GM12872 (cell line): ENCODE measurements at regions not wholly inside any gene's neighbourhood (a gene's known extent, or its start where the extent isn't known, plus 50 kb on each side); places are given as distances from the start of the nearest gene placed in this dataset.

Experiments used
- TF ChIP-seq, protein P1 (sequence below): IDR thresholded peaks from 3 replicates; pipeline ENCODE4 v1.5.1; 2011; ENCODE audit warnings: low read depth, mild to moderate bottlenecking, low read length, moderate library complexity; ENCODE audit not compliant: insufficient read depth

DNA sequence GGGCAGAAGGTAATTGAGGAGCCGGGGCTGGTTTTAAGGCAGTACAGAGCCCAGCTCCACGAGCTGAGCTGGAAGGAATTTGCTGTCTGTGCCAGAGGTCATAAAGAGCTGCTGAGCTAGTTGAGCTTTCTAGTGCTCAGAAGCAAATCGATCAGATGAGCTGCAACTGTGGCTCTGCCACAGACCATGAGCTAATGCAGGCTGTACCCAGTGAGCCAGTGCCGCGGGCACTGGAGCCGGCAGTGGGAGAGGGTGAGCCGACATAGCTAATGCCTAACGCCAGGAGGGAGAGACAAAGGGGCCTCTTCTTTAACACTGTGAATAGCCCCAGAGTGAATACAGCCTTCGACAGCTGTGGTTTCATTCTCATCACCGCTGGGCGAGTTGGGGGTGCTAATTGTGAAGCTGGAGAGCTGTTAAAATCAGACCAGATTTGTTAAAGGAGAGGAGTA is 410.1 kb upstream of the TCF4 start:
- TF ChIP-seq, protein P1, sequence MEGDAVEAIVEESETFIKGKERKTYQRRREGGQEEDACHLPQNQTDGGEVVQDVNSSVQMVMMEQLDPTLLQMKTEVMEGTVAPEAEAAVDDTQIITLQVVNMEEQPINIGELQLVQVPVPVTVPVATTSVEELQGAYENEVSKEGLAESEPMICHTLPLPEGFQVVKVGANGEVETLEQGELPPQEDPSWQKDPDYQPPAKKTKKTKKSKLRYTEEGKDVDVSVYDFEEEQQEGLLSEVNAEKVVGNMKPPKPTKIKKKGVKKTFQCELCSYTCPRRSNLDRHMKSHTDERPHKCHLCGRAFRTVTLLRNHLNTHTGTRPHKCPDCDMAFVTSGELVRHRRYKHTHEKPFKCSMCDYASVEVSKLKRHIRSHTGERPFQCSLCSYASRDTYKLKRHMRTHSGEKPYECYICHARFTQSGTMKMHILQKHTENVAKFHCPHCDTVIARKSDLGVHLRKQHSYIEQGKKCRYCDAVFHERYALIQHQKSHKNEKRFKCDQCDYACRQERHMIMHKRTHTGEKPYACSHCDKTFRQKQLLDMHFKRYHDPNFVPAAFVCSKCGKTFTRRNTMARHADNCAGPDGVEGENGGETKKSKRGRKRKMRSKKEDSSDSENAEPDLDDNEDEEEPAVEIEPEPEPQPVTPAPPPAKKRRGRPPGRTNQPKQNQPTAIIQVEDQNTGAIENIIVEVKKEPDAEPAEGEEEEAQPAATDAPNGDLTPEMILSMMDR: no peak

GRCh38 chr18:55997151-55997561 is 409.2 kb upstream of the TCF4 start:
- TF ChIP-seq, protein P1: no peak

DNA sequence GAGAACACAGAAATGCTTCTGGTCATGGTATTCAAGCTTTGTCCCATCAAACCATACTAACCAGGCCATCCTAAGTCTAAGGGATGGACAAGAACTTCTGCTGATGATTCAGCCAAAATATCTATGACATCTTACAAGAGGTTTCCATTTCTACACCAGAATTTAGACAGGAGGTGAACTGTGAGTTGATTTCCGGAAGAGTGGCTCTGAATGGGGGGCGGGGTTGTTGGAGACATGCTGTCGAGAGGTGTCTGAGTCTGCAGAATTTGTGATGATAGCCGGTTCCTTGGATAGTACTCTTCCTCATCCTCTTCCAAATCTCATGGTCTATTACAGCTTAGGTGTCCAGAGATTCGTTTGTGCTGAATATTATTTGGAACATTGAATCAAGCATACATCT is 408.7 kb upstream of the TCF4 start:
- TF ChIP-seq, protein P1: no peak

GRCh38 chr18:55990186-55990585 is 402.2 kb upstream of the TCF4 start:
- TF ChIP-seq, protein P1: no peak

DNA sequence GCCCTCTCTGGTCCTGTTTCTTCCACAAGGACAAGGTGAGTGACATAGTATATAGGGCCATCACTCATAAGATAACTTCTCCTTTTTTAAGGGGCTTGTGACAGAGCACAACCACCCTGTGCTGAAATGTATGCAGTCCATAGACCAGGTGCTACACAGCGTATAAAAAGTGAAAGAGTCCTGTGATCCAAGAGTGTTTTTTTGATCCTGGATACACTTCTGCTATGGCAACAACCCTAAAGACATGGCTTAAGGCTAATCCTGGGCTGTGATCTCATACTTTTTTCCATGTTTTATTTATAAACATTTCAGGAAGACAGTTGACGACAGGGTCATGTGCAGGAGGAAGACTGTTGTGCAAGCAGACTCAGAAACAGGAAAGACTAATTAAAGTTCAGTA is 400.5 kb upstream of the TCF4 start:
- TF ChIP-seq, protein P1: no peak

- TF ChIP-seq, protein P1: no peak
Observed at GRCh38 chr18:55983433-55983832, 395.4 kb upstream of the TCF4 start.

DNA sequence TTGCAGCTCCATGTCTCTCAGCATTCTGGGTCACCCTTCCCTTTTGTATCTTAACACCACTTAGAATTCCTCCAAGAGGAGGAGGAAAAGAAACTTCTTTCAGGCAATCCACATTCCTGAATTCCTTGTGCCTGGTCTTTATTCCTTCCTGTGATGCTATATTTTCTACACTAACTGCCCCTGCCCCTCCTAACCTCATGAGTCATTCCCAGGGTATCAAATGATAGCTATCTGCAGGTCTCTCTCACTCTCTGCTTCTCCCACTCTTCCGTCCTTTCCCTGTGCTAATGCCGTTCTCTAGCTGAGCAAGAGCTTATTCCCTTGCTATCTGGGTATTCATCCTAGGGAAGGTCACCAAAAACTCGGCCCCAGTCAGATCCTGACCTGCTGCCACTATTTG is 395.0 kb upstream of the TCF4 start:
- TF ChIP-seq, protein P1: no peak

GRCh38 chr18:55981712-55982475 is 393.9 kb upstream of the TCF4 start:
- TF ChIP-seq, protein P1: no peak
